GM12872 (cell line): ENCODE measurements at regions not wholly inside any gene's neighbourhood (a gene's known extent, or its start where the extent isn't known, plus 50 kb on each side); places are given as distances from the start of the nearest gene placed in this dataset.

Source experiments
- TF ChIP-seq, protein P1 (sequence below): IDR thresholded peaks from 3 replicates; pipeline ENCODE4 v1.5.1; 2011; ENCODE audit warnings: low read depth, mild to moderate bottlenecking, low read length, moderate library complexity; ENCODE audit not compliant: insufficient read depth

DNA sequence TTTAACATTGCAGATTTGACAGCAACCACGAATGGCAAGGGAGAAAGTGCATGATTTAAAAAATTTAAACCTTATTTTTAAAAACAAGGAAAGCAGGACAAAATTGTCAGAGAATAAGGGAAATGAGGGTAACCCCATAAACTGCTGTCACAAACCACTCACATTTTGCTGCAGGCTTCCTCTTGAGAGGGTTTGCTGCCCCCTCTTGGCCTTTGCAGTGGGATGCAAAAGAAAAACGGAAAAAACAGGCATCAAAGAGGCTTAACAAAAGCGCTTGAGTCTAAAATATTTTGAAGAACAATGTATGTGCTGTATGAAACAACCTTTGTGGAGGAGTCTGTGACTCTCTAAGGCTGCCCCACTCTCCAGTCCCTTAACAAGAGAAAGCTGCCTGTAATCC lies 91.6 kb downstream of the TMX3 start:
- TF ChIP-seq, protein P1, sequence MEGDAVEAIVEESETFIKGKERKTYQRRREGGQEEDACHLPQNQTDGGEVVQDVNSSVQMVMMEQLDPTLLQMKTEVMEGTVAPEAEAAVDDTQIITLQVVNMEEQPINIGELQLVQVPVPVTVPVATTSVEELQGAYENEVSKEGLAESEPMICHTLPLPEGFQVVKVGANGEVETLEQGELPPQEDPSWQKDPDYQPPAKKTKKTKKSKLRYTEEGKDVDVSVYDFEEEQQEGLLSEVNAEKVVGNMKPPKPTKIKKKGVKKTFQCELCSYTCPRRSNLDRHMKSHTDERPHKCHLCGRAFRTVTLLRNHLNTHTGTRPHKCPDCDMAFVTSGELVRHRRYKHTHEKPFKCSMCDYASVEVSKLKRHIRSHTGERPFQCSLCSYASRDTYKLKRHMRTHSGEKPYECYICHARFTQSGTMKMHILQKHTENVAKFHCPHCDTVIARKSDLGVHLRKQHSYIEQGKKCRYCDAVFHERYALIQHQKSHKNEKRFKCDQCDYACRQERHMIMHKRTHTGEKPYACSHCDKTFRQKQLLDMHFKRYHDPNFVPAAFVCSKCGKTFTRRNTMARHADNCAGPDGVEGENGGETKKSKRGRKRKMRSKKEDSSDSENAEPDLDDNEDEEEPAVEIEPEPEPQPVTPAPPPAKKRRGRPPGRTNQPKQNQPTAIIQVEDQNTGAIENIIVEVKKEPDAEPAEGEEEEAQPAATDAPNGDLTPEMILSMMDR, result peak; percentile 65

DNA sequence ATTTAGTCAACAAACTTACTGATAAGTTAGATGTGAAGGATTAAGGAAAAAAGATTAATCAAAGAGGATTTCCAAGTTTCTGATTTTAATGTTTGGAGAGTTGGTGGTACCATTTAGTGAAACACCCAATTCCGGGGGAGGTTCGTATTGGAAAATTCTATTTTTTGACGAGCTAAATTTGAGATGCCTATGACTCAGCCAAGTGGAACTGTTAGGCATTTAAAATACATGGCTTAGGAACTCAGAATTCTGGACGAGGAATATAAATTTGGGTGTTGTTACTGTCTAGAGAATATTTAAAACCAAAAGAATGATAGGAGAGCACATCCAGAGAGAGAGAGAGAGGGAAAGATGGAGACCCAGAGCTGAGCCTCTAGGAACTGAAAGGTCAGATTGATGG lies 103.6 kb downstream of the TMX3 start:
- TF ChIP-seq, protein P1, result no peak

DNA sequence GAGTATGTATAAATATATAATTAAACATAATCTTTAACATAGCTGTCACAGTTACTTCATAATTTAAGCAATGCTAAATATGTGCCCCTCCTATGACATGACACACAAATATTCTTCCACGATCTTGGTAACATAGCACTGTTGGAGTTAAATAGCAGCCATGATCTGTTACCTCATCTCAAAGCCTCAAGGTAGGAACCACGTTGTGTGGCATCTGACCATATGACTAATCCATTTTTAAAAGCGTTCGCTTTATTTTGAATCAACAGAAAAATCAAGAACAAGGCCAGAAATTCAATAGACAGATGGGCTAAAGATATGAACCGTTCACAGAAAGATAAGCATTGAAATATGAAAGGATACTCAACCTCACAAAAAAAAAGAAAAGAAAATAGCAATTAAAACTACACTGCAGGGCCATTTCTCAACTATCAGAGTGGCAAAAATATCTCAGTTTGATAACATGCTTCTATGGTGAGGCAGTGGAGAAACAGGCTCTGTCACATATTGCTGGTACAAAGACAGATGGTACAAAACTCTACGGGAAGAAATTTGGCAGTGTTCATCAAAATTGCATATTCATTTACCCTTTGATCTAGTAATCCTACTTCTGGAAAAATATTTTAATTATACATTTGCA lies 105.9 kb downstream of the TMX3 start:
- TF ChIP-seq, protein P1, result no peak

DNA sequence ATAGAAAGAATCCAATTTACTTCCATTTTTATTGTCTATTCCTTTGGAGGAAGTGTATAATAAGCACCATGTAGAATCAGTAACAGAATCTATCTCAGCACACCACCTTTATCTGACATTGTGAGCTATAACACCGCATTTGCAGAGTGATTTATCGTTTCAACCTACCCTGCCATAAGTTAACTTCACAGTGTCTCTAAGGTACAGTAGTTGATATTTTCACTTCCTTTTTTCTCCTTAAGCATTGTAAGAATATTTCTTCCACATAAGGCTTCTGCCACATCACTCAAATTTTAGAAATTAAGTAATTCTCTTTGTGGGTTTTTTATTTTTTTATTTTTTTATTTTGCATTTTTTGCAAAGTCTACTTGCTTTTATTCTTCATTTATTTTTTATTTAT lies 107.1 kb downstream of the TMX3 start:
- TF ChIP-seq, protein P1, result no peak

DNA sequence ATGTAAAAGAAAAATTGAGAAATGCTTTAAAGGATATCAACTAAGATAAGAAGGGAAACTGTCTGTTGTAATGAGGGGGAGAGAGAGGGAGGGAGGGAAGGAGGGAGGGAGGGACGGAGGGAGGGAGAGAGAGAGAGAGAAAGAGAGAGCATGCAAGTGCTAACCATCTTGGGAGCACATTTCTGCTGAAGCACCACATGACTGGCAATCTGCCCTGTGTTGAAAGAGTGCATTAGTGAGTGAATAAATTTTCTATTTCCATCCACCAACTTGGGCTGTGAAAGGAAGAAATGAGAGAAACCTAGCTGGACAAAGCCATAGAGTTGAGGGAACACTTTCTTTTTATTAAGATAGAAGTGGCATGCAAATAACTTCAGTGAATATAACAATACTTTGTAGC lies 110.7 kb downstream of the TMX3 start:
- TF ChIP-seq, protein P1, result no peak

DNA sequence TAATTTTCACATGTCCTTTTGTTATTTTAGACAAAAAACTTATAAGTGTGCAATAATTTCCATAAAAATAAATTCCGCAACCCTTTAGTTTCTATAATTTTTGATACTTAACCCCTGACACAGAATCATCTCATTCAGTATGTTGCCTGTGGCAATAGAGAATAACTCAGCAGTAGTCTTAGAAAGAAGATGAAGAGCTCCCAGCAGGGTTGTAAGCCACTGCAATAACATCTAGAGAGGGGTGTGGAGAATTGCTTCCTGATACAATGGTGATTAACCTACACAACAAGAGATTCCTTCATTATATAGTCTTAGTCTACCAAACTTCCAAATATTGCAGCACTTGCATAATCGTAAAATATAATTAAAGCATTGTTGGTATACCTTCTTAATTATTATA lies 118.9 kb downstream of the TMX3 start:
- TF ChIP-seq, protein P1, result no peak

DNA sequence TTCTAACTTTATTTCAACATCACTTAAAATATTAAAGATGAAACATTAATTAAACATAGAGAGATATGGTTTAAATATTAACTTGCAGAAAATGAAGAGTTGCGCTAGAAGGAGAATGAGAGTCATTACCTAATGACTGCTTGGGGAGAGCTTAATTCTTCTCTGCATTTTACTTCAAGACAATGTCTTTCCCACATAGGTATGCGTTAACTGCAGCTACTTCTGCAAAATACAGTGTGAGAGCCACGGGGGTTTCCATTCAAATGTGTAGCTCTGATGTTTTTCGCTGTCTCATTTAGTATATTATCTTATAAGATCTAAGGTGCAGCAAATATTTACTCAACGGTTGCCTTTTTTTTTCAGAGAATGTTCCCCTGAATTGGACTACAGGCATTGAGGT lies 126.7 kb downstream of the TMX3 start:
- TF ChIP-seq, protein P1, result no peak
